Ectodermal cell (in vitro differentiated cells): ENCODE measurements at regions not wholly inside any gene's neighbourhood (a gene's known extent, or its start where the extent isn't known, plus 50 kb on each side); places are given as distances from the start of the nearest gene placed in this dataset.

Source experiments
- H3K27ac ChIP-seq: 2 replicates; pipeline ENCODE4 v1.7.0; 2013; ENCODE audit warnings: mild to moderate bottlenecking, low read depth, low read length; ENCODE audit not compliant: insufficient read depth, poor library complexity, severe bottlenecking
- H3K27me3 ChIP-seq: 2 replicates; pipeline ENCODE4 v1.7.0; 2013; ENCODE audit warnings: mild to moderate bottlenecking, low read length; ENCODE audit not compliant: insufficient read depth, control insufficient read depth, poor library complexity, severe bottlenecking
- H3K36me3 ChIP-seq: one replicate; pipeline ENCODE4 v1.7.0; 2013; ENCODE audit warnings: low read length; ENCODE audit not compliant: control insufficient read depth, insufficient read depth
- H3K4me1 ChIP-seq: one replicate; pipeline ENCODE4 v1.7.0; 2013; ENCODE audit warnings: low read length; ENCODE audit not compliant: control insufficient read depth, insufficient read depth
- H3K4me3 ChIP-seq: 2 replicates; pipeline ENCODE4 v1.7.0; 2013; ENCODE audit warnings: low read depth, low read length, control low read depth; ENCODE audit not compliant: insufficient read depth
- H3K9me3 ChIP-seq: 2 replicates; pipeline ENCODE4 v1.7.0; 2013; ENCODE audit warnings: mild to moderate bottlenecking, low read length, moderate library complexity; ENCODE audit not compliant: control insufficient read depth
- WGBS, 2 experiments: methylation state at CpG; one replicate each; pipeline ENCODE4 v1.1.7; 2013; ENCODE audit warnings: missing lambda C conversion rate in 2 of 2; 5-methylcytosine and 5-hydroxymethylcytosine counted together

DNA sequence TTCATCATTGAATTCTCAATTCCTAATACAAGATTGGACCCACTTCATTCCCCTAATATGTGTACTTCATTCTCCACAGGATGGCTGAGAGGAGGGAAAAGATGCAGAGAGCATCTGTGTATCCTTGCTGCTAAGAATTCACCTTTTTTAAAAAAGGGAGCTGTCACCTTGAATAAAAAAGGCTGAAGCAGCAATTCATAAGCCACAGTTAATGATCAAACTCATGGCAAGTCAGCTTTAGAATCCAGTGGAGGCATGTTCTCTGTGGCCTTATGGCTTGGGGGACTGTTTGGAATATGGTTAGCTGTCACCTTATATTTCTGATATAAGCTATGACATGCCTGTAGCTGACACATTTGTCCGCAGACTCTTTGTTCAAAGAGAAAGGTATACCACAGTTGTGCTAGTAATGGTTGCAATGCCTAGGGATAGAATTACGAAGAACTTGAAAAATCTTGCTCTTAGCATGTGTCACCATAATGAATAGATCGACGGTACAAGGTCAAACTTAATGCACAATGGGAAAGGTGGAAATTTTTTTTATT, 256.8 kb upstream of the TNC start:
- Histone ChIP-seq H3K27ac (no peak overlapping the region), H3K9me3 (no peaks in the 10 kb centered on the region)
- WGBS, 2 experiments: 96 to 99% methylated on average over 4 of the region's 4 CpGs

DNA sequence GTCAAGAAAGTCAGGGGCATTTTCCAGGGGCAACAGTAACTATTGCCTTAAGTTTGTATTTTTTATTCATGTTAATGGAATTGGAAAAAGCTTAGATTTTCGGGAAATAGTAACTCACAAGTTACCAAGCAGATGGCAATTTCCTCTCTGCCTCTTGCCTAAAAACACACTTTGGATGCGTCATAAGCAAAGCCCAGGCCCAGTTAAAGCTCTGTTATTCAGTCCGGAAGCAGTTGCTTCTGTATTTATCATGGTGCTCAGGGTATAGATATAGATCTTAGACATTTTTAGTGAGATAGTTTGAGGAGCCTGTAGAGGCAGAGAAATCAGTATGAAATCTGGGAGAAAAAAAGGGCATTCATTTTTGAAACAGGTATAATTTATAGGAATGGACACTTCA, 260.3 kb upstream of the TNC start:
- no peaks in the 10 kb centered on the region for H3K4me1 ChIP-seq
- H3K4me3 ChIP-seq: no peak overlapping the region
- WGBS, 2 experiments: 95 to 97% methylated on average over 3 of the region's 3 CpGs

More for the DNA sequence above, 256.8 kb upstream of the TNC start:
- Histone ChIP-seq H3K27me3 (no peaks in the 10 kb centered on the region), H3K4me1 (no peaks in the 10 kb centered on the region), H3K36me3 (no peaks in the 10 kb centered on the region), H3K4me3 (no peak overlapping the region)

DNA sequence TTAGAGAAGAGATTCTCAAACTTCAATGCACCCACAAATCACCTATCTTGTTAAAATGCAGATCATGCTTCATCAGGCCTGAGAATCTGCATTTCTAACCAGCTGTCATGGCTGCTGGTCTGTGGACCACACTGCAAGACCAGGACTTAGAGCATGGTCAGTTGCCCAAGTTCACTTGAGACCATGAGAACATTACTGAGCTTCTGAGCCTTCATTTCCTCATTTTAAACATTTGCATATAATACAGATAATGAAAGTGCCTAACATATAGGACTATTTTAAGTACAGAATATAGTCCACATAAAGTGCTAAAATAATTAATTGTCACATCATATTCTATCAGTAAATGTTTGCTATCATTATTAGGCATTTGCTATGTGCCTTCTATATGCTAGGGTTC, 260.8 kb upstream of the TNC start:
- Histone ChIP-seq H3K27me3 (no peaks in the 10 kb centered on the region), H3K27ac (no peak overlapping the region), H3K36me3 (no peaks in the 10 kb centered on the region), H3K9me3 (peaks cover 2% of the 10 kb centered on the region), H3K4me3 (no peak overlapping the region), H3K4me1 (no peaks in the 10 kb centered on the region)

More for the DNA sequence above, 260.3 kb upstream of the TNC start:
- no peaks in the 10 kb centered on the region for H3K27me3 ChIP-seq
- no peak overlapping the region for H3K27ac ChIP-seq
- no peaks in the 10 kb centered on the region for H3K36me3 ChIP-seq
- H3K9me3 ChIP-seq: no peaks in the 10 kb centered on the region

DNA sequence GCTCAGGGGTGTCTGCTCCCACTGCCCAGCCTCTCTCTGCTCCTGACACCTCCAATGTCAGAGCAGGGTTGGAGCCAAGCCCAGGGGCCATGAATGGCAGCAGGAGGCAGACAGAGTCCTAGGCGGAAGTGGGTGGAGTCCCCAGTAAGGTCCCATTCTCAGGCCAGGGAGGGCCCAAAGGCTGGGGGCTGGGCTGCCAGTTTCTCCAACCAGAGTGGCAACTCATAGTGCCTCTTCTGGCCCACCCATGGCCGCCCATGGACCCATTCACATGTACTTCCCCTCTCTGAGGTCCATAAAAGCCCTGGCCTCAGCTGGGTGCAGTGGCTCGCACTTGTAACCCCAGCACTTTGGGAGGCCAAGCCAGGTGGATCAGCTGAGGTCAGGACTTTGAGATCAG, 261.8 kb upstream of the TNC start:
- WGBS, 2 experiments: 92 to 93% methylated on average over 3 of the region's 3 CpGs
- H3K27me3 ChIP-seq: no peaks in the 10 kb centered on the region
- no peak overlapping the region for H3K27ac ChIP-seq
- no peak overlapping the region for H3K4me3 ChIP-seq
- no peaks in the 10 kb centered on the region for H3K36me3 ChIP-seq
- peaks cover 2% of the 10 kb centered on the region for H3K9me3 ChIP-seq
- H3K4me1 ChIP-seq: no peaks in the 10 kb centered on the region

DNA sequence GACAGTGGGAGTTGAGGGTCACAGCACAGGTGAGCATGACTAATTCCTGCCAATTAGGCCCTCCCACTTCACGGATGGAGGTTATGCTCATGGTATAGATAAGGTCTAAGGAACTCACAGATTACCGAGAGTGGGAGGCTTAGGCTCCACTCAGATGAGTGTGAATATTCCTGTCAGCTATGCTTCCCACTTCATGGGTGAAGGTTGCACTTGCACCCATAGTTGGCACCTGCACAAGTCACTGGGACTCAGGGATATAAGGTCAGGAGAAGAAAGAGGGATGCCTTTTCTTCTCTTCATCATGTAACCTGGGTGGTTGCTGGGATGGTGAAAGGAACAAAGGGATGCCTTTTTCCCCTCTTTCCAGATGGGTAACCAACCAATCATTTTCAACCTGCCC, 264.9 kb upstream of the TNC start:
- H3K36me3 ChIP-seq: no peaks in the 10 kb centered on the region
- H3K27me3 ChIP-seq: no peaks in the 10 kb centered on the region
- no peaks in the 10 kb centered on the region for H3K4me1 ChIP-seq
- peaks cover 2% of the 10 kb centered on the region for H3K9me3 ChIP-seq
- no peak overlapping the region for H3K4me3 ChIP-seq
- 91 to 100% methylated on average over 2 of the region's 2 CpGs for WGBS, 2 experiments
- no peak overlapping the region for H3K27ac ChIP-seq

DNA sequence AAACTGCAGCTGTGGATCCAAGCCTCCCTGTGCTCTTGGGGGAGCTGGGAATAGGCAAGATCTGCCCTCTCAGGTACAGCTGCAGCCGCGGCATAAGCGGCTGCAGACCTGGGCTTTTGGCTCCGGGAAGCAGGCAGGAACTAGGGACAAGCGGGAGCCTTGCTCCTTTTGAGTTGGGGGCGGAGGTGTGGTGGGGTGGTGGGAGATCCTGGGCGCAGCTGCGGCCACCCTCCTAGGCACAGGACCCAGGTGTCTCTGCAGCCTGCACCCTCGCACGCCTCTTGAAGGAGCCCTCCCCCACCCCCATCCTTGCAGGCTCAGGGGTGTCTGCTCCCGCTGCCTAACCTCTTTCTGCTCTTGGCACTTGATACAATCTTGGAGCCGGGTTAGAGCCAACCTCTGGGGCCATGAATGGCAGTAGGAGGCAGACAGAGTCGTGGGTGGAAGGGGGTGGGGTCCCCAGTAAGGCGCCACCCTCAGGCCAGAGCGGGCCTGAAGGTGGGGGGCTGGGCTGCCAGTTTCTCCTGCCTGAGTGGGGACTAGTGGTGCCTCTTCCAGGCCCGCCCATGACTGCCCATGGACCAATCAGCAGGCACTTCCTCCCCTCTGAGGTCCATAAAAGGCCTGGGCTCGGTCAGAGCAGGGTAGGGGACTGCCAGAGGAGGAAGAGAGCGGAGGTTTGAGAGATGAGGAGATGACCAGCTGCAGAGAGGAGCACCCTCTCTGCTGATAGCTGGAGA, 267.6 kb upstream of the TNC start:
- H3K9me3 ChIP-seq: peaks cover 2% of the 10 kb centered on the region
- H3K27me3 ChIP-seq: no peaks in the 10 kb centered on the region
- H3K27ac ChIP-seq: no peak overlapping the region
- H3K4me3 ChIP-seq: no peak overlapping the region
- H3K36me3 ChIP-seq: no peaks in the 10 kb centered on the region
- WGBS, 2 experiments: 88 to 96% methylated on average over 17 to 18 of the region's 18 CpGs
- no peaks in the 10 kb centered on the region for H3K4me1 ChIP-seq

DNA sequence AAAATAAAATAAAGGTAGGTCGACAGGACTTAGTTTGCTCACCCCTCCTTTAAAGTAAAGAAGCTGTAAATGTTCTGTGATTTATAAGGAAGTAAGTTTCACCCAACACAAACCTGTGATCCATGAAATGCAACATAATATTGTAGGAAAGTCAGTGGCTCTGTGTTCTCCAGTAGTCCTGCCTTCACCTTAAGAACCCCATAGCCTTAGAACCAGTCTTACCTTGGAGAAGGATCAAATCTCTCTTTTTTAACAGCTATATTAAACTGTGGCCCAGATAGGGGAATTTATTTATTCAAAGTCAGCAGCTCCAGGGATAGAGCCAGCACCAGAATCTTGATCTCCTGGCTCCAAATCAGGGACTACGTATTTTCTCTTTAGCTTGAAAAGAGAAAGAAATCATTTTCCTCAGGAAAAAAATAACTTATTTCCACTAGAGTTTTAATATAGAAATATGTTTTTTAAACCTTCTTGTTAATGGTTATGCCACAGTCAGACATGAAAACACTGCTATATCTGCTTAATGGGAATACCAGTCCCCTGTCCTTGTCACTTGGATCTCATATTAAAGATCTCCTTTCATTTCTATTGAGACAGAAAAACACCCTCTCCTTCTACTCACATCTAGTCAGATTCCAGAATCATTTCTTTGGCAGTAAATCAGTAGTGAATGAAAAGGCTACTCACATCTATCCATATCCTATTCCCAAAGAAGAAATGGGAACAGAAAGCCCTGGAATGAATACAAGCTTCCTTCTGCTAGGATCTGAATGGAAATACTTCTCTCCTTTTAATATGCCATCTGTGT, 269.2 kb upstream of the TNC start:
- Histone ChIP-seq H3K9me3 (peaks cover 2% of the 10 kb centered on the region), H3K27ac (no peak overlapping the region), H3K36me3 (no peaks in the 10 kb centered on the region), H3K27me3 (no peaks in the 10 kb centered on the region), H3K4me3 (no peak overlapping the region), H3K4me1 (no peaks in the 10 kb centered on the region)
- 0% methylated on average over 1 of the region's 2 CpGs; no CpG with 5 or more reads in 1 of the 2 experiments for WGBS, 2 experiments

DNA sequence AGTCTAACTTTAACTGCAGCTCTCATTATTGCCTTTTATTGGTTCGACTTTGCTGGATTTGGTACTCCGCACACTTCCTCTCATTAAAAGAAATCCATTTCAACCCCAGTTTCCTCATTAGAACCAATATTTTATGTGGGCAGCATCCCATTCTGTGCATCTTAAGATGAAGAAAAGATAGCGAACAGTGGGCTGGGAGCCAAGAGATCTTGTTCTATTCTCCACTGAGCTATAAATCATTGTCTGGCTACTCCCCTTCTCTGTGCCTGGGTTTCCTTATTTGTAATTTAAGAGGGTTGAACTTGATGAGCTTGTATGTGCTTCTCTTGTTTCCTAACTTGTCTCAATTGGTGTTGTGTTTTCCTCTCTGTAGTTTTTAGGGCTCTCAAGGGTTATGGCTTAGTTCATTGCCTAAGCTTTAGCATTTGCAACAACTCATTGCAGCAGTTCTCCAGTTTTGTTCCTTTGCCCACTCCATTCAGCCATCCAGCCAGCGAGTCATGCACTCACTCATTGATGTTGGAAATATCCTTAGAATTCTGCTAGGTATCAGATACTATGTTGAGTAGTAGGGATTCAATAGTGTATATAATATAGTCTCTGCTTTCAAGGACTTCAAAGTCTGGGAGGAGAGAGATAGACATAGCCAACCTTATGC, 273.3 kb upstream of the TNC start:
- Histone ChIP-seq H3K27me3 (no peaks in the 10 kb centered on the region), H3K9me3 (no peaks in the 10 kb centered on the region), H3K4me3 (no peak overlapping the region), H3K4me1 (no peaks in the 10 kb centered on the region), H3K36me3 (no peaks in the 10 kb centered on the region), H3K27ac (no peak overlapping the region)
- 92 to 95% methylated on average over 4 of the region's 4 CpGs for WGBS, 2 experiments

DNA sequence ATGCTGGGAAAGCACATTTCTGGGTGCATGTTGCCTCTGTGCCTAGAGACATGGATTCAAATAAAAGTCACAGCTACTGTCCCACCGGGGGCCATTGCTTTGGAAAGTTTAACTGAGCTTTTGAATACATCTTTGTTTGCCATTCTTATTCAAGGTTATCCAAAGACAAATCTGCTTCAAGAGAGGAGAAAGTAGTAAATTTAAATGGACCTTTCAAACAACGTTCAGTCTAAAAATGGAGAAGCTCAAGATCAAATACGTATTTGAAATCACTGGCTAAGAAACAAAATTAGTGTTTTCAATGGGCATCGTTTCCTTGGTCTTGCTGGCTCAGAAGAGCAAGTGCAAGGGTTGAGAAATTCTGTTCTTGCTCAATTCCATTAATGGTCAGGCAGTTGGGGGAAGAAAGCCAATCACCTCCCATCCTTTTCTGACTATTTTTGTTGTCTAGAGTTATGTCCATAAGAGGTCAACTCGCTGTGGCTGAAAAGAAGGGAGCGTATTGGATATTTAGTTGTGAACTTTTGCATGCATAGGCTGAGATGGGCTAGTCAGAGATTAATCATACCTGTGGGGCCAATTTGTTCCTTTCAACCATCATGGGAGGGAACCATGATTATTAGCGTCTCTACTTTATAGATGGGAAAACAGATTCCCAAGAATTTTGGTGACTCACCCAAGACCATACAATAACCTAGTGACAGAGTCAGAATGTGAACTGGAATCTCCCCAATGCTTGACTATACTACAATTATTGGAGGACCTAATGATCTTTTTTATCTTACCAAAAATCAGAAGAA, 276.2 kb upstream of the TNC start:
- H3K9me3 ChIP-seq: no peaks in the 10 kb centered on the region
- no peaks in the 10 kb centered on the region for H3K4me1 ChIP-seq
- H3K27ac ChIP-seq: no peak overlapping the region
- H3K36me3 ChIP-seq: no peaks in the 10 kb centered on the region
- H3K27me3 ChIP-seq: no peaks in the 10 kb centered on the region
- no peak overlapping the region for H3K4me3 ChIP-seq
- 94% methylated on average over 7 of the region's 7 CpGs for WGBS, 2 experiments
